AG09309 (cell line): ENCODE measurements at regions not wholly inside any gene's neighbourhood (a gene's known extent, or its start where the extent isn't known, plus 50 kb on each side); places are given as distances from the start of the nearest gene placed in this dataset.

ENCODE experiments used
- DNase-seq: peaks from one replicate; pipeline ENCODE4 v3.0.0-alpha.2; 2010; ENCODE audit warnings: low read depth
- H3K4me3 ChIP-seq: 2 replicates; pipeline ENCODE4 v1.5.1; 2011; ENCODE audit warnings: mild to moderate bottlenecking, low read depth, low read length, moderate library complexity; ENCODE audit not compliant: control insufficient read depth
- TF ChIP-seq, protein P1 (sequence below): IDR thresholded peaks from 2 replicates; pipeline ENCODE4 v1.5.1; 2011; ENCODE audit warnings: mild to moderate bottlenecking, low read depth, low read length, inconsistent platforms; ENCODE audit not compliant: insufficient read depth, control insufficient read depth; ENCODE audit errors: missing control alignments

DNA sequence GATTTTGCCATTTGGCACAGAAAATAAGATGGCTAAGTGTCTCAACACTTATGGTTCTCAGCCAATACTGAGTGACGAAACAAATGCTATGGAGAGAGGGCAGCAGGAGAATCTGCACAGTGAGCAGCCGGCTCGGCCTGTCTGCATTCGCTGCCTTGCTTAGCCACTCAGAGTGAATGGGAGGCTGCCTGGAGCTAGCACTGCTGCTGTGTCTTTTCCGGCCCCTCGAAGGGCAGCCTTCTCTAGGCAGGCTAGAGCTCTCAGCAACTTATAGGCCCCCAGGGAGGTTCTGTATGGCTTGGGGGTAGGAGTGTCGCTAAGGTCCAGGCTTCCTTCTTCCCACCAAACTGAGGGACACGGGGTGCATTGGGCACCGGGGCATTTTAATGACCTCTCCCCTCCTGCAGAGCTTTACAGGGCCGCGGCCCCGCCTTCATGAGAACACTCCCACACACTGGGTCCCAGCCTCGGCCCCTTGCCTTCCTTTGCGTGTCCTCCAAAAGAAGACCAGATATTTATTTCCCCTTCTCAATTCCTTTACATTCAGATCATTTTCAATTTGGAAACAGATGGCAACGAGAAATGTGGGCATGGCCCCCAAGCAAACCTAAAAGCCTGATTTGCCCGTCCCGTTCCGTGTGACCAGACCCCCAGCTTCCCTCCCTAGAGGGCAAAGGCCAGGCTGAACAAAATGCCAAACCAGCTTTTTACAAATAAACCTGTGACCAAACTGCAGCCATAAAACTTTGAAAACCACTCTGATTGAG lies 670.9 kb downstream of the TOX3 start:
- TF ChIP-seq, protein P1, sequence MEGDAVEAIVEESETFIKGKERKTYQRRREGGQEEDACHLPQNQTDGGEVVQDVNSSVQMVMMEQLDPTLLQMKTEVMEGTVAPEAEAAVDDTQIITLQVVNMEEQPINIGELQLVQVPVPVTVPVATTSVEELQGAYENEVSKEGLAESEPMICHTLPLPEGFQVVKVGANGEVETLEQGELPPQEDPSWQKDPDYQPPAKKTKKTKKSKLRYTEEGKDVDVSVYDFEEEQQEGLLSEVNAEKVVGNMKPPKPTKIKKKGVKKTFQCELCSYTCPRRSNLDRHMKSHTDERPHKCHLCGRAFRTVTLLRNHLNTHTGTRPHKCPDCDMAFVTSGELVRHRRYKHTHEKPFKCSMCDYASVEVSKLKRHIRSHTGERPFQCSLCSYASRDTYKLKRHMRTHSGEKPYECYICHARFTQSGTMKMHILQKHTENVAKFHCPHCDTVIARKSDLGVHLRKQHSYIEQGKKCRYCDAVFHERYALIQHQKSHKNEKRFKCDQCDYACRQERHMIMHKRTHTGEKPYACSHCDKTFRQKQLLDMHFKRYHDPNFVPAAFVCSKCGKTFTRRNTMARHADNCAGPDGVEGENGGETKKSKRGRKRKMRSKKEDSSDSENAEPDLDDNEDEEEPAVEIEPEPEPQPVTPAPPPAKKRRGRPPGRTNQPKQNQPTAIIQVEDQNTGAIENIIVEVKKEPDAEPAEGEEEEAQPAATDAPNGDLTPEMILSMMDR: no peak
- DNase-seq: no peak
- no peak overlapping the region for H3K4me3 ChIP-seq

DNA sequence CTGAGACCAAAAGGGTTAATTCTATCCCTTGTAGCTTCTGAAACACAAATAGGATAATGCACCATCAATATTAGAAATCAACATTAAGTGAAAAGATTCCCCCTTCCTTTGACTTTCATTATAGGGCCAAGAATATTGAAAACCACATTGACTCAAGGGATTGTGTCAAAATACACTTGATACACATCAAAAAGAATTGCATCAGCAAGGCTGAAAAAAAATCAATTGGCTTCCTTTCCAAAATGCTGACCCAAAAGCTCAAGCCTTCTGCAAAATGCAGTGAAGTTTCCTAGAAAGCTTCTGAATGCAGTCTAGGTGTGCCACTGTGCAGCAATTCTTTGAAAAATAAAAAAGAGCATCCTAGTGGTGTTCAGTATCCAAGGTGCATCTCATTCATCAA lies 674.4 kb downstream of the TOX3 start:
- no peak for DNase-seq
- TF ChIP-seq, protein P1: no peak
- H3K4me3 ChIP-seq: no peak overlapping the region

DNA sequence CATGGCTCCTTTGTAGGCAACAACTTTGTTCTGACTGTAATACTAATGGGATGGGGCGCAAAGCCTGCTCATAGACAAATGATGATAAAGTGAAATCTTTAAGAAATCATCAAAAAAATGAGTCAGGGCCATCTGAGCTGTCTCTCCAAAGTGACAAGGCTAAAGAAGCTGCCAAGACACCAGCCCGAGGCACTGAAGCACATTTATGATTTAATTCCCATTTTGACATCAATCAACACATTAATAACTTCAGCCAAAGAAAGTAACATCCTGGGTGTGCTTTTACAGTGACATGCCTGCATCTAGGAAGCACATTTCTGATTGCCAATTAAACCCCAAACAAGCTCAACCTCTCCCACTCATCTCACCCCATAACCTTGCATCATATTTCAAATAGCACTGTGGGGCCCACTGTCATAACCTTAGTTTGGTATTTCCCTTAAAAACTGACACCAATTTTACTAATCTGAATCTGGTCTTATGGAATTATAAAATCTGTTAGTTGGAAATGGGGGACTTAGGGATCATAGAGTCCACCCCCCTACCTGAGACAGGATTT lies 676.6 kb downstream of the TOX3 start:
- TF ChIP-seq, protein P1: no peak
- H3K4me3 ChIP-seq: no peak overlapping the region
- no peak for DNase-seq

DNA sequence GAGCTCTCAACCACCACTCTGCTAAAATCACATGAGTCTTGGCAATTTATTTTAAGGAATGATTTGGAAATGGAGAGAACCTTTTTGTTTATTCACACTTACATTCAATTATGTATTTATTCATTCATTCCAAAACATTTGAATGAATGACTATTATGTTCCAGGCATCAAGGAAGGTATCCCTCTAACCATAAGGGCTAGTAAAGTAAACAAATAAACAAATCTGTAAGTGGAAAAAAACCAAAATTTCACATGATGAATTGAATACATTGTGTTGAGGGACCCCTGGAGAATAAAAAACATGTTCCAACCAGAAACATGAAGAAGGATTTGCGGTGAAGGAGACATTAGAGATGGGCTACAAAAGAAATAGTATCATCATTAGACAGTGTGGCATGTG lies 677.8 kb downstream of the TOX3 start:
- H3K4me3 ChIP-seq: no peak overlapping the region
- DNase-seq: no peak
- TF ChIP-seq, protein P1: no peak

DNA sequence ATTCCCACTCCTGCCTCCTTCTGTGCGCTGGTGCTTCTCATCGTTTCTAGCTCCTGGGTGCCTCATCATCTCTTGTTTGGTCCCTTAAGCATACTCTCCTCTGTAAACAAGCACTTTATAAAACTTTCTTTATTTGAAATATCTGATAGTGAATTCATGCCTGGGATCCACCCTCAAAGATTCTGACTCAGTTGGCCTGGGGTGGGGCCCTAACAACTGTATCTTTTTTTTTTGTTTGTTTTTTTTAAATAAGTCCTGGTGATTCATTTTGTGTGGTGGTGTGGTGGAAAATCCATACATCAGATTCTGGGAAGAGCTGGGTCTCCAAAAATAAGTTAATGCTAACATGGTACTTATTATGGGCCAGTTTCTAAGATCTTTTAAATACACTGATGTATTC lies 678.3 kb downstream of the TOX3 start:
- H3K4me3 ChIP-seq: no peak overlapping the region
- TF ChIP-seq, protein P1: no peak
- no peak for DNase-seq

DNA sequence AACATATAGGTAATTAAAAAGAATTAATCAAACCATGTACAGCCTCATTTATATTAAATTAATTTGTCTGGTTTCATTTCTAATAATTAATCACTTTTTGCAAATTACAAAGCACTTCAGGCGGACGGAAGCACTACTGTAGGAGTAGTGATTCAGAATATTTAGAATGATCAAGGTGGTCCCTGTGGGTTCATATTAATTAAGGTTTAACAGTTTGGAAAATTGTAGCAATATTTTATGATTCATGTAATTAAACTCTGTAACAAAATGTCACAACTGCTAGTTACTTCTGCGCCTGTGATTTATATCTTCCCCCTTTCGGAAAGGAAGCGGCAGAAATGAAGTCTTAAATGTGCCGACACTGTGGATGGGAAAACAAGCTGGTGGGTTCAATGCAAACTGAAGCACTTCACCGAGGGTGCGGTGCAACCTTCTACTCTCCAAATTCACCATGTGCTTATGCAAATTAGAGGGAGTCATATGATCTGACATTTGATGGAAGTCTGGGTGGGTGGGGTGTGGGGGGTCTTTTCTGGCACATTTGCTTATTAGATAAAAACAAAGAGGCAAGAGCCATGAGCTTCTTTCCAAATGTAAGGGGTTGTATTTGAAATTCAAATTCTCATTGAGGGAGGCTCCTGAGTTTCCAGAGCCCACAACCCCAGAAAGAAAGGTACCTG lies 679.4 kb downstream of the TOX3 start:
- DNase-seq: no peak
- no peak overlapping the region for H3K4me3 ChIP-seq
- TF ChIP-seq, protein P1: no peak
